PC-9 (cell line): ENCODE measurements at regions not wholly inside any gene's neighbourhood (a gene's known extent, or its start where the extent isn't known, plus 50 kb on each side); places are given as distances from the start of the nearest gene placed in this dataset.

Source experiments
- CTCF ChIP-seq: fragments of 200-600 bp; sonication (generic); conservative IDR thresholded peaks from 2 replicates; pipeline ENCODE4 v1.6.1; 2017; ENCODE audit warnings: mixed run types, antibody characterized with exemption, mild to moderate bottlenecking, moderate library complexity
- EZH2 ChIP-seq: fragments of 200-600 bp; sonication (generic); IDR thresholded peaks from 2 replicates; pipeline ENCODE4 v1.8.0; 2017; ENCODE audit warnings: antibody characterized with exemption, low read depth

- TF ChIP-seq CTCF (no peak), EZH2 (no peak)
Observed at GRCh38 chr13:64455124-64455523, 2775.0 kb downstream of the PCDH9 start.
